Astrocyte of the spinal cord (primary cell): ENCODE measurements at regions not wholly inside any gene's neighbourhood (a gene's known extent, or its start where the extent isn't known, plus 50 kb on each side); places are given as distances from the start of the nearest gene placed in this dataset.

Experiments
- DNase-seq: peaks from one replicate; pipeline ENCODE4 v3.0.0; 2011; ENCODE audit warnings: low read depth, low spot score
- H3K4me3 ChIP-seq: 2 replicates; pipeline ENCODE4 v1.5.1; 2011; ENCODE audit warnings: low read depth, mild to moderate bottlenecking, low read length, moderate library complexity
- in situ Hi-C: cut with HindIII; loops from 2 replicates; pipeline ENCODE4 v1.10.0; 2017; ENCODE audit warnings: low sequenced_read_pairs
- TF ChIP-seq, protein P1 (sequence below): IDR thresholded peaks from 2 replicates; pipeline ENCODE4 v1.5.1; 2012; ENCODE audit warnings: low read depth, mild to moderate bottlenecking, low read length, inconsistent platforms

DNA sequence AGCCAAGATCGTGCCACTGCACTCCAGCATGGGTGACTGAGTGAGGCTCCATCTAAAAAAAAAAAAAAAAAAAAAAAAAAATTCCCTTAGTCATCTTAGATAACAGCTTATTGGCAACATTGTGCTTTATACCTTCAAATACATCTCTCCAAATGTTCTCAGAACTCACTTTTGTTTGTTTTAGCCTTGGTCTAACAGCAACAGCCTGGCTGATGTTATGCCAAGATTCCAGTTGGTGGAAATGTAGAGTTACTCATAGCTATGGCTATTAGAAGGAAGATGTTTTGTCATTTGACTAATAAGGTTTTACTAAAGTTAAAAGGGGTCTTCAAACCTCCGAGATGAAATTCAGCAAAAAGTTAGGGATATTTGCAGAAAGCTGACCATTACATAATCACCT lies 481.4 kb downstream of the NEBL start:
- in situ Hi-C loops: no loop called here
- no peak overlapping the region for H3K4me3 ChIP-seq
- TF ChIP-seq, protein P1, sequence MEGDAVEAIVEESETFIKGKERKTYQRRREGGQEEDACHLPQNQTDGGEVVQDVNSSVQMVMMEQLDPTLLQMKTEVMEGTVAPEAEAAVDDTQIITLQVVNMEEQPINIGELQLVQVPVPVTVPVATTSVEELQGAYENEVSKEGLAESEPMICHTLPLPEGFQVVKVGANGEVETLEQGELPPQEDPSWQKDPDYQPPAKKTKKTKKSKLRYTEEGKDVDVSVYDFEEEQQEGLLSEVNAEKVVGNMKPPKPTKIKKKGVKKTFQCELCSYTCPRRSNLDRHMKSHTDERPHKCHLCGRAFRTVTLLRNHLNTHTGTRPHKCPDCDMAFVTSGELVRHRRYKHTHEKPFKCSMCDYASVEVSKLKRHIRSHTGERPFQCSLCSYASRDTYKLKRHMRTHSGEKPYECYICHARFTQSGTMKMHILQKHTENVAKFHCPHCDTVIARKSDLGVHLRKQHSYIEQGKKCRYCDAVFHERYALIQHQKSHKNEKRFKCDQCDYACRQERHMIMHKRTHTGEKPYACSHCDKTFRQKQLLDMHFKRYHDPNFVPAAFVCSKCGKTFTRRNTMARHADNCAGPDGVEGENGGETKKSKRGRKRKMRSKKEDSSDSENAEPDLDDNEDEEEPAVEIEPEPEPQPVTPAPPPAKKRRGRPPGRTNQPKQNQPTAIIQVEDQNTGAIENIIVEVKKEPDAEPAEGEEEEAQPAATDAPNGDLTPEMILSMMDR: no peak
- peak; percentile 0 for DNase-seq

DNA sequence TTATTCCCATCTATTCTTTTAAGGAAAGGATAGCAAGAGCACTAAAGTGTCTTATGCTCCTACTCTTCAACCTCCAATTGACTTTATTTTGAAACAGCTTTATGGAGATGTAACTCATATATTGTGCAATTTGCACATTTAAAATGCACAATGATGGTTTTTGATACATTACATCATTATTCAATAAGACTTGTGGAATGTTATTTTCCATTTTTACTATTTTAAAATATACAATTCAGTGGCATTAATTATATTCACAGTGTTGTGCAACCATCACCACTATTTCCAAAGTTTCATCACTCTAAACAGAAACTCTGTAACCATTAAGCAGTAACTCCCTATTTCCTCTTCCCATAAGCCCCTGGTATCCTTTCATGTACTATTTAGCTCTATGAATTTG lies 489.8 kb downstream of the NEBL start:
- DNase-seq: no peak
- no peak overlapping the region for H3K4me3 ChIP-seq
- TF ChIP-seq, protein P1: no peak
- in situ Hi-C loops: no loop called here

DNA sequence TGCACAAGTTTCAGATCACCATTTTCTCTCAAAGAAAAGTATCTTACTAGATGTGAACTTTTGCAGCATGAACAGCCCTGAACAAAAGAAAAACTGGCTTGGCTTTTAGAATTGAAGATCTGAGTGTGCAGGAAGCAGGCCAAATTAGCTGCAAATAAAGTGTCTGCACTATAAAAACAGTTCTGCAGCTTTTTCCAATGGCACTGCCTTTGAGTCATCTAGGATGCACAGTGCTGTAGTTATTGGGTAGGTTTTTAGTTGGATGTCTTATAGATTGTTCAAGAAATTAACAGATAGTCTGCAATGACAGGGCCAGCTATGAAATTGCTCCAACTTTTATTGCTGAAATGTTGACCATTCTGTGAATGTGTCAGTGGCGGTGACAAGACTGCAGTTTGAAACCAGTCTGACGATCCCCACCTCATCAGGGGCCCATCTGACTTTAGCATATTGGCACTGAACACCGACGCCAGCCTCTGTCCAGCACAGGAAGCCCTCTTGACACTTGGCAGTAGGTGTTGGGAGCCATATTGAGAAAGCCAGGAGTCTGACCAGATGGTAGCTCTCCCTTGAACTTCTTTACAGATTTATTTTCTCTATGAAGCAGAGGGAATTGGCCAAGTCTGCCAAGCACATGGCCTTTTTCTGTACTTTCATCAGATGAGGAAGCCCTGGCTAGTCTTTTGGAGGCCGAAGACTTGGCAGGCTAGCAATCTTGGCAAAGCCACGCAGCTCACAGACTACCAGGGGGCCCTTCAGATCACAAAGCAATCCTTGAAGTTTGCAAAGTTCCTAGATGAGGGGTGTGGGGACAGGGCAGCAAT lies 490.6 kb downstream of the NEBL start:
- TF ChIP-seq, protein P1: no peak
- no peak overlapping the region for H3K4me3 ChIP-seq
- DNase-seq: no peak
- in situ Hi-C loops: no loop called here

DNA sequence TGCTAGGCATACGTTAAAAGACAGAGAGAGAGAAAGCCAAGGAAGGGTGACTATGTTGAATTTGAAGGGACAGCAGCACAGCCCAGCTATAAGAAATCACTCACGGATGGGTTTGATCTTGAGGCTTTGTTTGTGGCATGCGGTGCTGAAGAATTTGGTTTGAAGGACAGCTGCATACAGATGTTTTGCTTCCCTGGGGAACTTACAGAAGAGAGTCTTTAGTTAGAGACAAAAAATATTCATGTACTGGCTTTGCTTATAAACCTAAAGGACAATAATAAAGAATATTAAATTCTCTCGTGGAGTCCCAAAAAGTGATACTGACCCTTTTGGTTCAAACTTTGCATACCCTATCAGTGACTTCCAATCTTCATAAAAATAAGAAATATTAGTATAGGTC lies 491.4 kb downstream of the NEBL start:
- no peak overlapping the region for H3K4me3 ChIP-seq
- no peak for DNase-seq
- in situ Hi-C loops: no loop called here
- TF ChIP-seq, protein P1: no peak

DNA sequence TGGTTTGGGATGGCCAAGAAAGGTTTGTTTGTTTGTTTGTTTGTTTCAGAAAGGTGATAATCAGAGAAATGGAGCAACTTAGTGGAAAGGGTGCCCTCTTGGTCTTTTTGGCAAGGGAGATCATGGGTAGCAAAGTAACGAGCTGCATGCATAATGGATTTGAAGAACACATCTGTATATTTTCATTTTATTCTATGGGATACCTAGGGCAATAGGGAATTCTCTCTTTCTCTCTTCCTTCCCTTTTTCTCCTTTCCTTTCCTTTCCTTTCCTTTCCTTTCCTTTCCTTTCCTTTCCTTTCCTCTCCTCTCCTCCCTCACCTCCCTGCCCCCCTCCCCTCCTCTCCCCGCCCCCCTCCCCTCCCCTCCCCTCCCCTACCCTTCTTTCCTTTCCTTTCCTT lies 492.1 kb downstream of the NEBL start:
- no peak overlapping the region for H3K4me3 ChIP-seq
- TF ChIP-seq, protein P1: no peak
- in situ Hi-C loops: no loop called here
- no peak for DNase-seq

DNA sequence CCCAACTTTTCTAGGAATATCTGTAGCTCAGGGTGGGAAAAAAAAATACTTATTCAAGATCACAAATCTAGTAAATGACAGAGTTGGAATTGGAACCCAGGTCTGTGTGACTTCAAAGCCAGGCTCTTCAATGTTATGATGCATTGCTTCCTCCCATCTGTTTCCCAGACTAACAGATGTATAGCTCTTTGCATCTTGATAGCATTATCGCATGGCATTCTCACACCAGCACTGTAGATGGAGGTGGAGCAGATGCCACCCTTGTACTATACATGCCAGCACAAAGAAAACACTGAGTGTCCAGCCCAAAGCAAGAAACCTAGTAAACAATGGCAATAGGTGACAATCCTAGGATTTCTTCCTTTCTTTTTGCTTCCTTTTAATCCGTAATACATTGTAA lies 497.3 kb downstream of the NEBL start:
- no peak for DNase-seq
- no peak overlapping the region for H3K4me3 ChIP-seq
- in situ Hi-C loops: no loop called here
- TF ChIP-seq, protein P1: no peak
